Astrocyte of the spinal cord (primary cell): ENCODE measurements at regions not wholly inside any gene's neighbourhood (a gene's known extent, or its start where the extent isn't known, plus 50 kb on each side); places are given as distances from the start of the nearest gene placed in this dataset.

Experiments
- DNase-seq: peaks from one replicate; pipeline ENCODE4 v3.0.0; 2011; ENCODE audit warnings: low read depth, low spot score
- H3K4me3 ChIP-seq: 2 replicates; pipeline ENCODE4 v1.5.1; 2011; ENCODE audit warnings: low read depth, mild to moderate bottlenecking, low read length, moderate library complexity
- CTCF ChIP-seq: IDR thresholded peaks from 2 replicates; pipeline ENCODE4 v1.5.1; 2012; ENCODE audit warnings: low read depth, mild to moderate bottlenecking, low read length, inconsistent platforms
- in situ Hi-C: cut with HindIII; loops from 2 replicates; pipeline ENCODE4 v1.10.0; 2017; ENCODE audit warnings: low sequenced_read_pairs

GRCh38 chr10:3249307-3249889 lies 76.8 kb upstream of the PITRM1 start:
- in situ Hi-C loops, result no loop called here
- peak; percentile 16 for DNase-seq
- TF ChIP-seq CTCF, result no peak
- no peak overlapping the region for H3K4me3 ChIP-seq

DNA sequence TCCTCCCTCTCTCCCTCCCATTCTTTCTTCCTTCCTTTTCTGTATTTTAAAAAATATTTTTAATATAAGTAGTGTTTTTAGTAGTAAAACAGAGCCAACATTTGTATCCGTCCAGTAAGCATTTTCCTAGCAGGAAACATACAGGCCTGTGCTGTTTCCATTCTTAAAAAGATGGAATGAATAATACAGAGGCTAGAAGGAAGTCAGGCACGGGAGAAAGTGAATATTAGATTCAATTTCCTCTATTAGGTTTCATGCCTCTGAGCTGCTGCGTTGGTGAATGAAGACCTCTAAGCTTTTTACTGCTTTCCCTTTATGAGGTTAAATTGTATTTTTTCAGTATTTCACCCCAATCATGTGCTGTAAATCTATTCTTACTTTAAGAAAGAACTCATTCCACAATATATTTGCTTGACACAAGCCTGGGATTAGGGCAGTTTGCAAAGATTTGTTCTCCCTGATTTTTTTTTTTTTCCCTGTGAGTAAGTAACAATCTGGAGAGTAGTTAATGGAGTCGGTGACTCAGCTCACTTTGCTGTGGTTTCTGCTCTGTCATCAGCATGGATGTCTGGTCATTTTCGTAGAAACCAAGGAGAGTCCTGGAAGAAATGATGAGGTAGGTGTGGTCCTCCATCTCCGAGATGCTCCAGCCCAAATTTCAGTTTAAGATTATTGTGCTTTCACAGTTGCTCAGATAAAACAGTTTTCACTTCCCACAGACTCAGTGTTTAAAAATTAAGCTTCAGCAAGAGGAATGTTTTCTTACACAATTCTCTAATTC lies 76.1 kb upstream of the PITRM1 start:
- peak; percentile 95 for DNase-seq
- no peak overlapping the region for H3K4me3 ChIP-seq
- no peak for TF ChIP-seq CTCF
- in situ Hi-C loops, result no loop called here

DNA sequence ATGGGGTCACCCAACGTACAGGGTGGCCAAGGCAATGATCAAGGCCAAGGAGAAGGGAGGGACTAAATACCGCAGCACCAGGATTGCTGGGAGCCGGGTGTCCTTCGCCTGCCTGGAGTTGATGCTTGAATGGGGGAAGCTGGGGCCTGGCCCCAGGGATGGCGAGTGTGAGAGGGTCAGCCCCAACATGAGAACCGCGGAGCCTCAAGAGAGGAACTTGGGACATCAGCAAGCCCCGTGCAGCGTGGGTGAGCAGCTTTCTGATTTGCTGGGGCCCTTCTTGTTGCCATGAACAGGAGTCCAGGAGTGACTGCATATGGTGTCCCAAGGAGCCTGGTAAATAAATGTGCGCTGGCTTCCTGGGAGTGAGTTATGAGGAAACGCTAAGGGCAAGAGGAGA lies 72.8 kb upstream of the PITRM1 start:
- DNase-seq, result no peak
- H3K4me3 ChIP-seq, result no peak overlapping the region
- TF ChIP-seq CTCF, result no peak
- in situ Hi-C loops, result no loop called here

DNA sequence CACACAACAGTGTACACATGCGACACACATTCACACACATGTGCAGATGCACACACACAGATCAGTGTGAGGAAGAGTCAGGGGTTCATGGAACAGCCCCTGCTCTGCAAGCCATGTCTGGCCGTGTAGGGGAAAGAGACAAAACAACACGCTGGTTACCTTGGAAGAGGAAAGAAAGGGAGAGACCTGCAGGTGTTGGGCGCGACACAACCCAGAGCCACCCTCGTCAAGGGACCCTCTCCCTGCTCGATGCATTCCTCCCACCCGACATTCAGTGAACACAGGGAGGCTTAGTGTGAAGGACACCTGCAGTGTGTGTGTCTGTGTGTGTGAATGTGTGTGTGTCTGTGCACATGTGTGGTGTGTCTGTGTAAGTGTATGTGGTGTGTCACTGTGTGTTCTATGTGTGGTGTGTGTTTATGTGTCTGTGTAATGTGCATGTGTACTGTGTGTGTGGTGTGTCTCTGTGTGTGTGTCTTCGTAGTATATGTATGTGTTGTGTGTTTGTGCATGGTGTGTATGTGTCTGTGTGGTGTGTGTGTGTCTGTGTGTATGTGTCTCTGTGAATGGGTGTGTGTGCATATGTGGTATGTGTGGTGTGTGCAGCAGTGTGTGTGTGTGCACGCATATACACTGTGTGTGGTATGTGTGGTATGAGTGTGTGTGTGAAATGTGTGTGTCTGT lies 69.5 kb upstream of the PITRM1 start:
- TF ChIP-seq CTCF, result no peak
- no peak for DNase-seq
- H3K4me3 ChIP-seq, result no peak overlapping the region
- in situ Hi-C loops, result no loop called here

DNA sequence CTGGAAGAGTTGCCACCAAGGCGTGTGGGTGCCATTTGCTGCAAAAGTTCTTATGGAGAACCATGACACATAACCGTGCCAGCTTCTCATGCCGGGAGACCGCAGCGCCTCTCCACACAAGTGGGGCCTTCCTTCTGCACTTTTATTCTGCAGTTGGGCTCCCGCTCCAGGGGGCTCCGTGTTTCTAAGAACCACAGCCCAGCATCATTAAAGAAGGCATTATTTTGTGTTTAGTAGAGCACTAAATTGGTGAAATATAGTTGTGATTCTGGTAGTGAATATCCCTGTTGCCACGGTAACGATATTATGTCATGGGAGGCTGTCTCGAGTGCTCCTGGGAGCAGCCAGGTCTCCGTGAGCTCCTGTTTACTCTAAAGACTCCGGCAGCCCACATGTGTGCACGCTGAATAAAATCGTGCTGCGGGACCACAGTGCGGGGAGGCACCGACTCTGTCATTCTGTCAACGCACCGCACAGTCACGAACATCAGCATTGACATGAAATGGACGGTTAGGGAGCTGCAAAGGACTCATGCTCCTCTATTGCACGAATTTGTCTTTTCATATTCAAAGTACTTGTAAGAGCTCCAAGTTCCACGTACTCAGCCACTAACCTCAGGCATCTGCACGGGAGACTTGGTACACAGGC lies 68.8 kb upstream of the PITRM1 start:
- peak; percentile 58 for DNase-seq
- in situ Hi-C loops, result no loop called here
- TF ChIP-seq CTCF, result no peak
- H3K4me3 ChIP-seq, result no peak overlapping the region
